Stimulated activated CD8-positive, alpha-beta memory T cell treated with anti-CD3 and anti-CD28 coated beads, Interleukin-12 subunit alpha, Interleukin-12 subunit beta, amount 100 ng/mL, for 4 hours (primary cell): ENCODE measurements at regions not wholly inside any gene's neighbourhood (a gene's known extent, or its start where the extent isn't known, plus 50 kb on each side); places are given as distances from the start of the nearest gene placed in this dataset.

Experiments used
- DNase-seq: peaks from one replicate; pipeline ENCODE4 v3.0.0-alpha.2; 2020; ENCODE audit warnings: low read depth

- no peak for DNase-seq
Observed at GRCh38 chr6:14254505-14254904, 136.9 kb downstream of the CD83 start.

- no peak for DNase-seq
Observed at GRCh38 chr6:14255916-14256315, 138.3 kb downstream of the CD83 start.

GRCh38 chr6:14258117-14258516 is 140.5 kb downstream of the CD83 start:
- no peak for DNase-seq

GRCh38 chr6:14258695-14259593 is 141.4 kb downstream of the CD83 start:
- no peak for DNase-seq

- DNase-seq = no peak
Observed at GRCh38 chr6:14259594-14260152, 142.1 kb downstream of the CD83 start.

GRCh38 chr6:14260839-14261238 is 143.3 kb downstream of the CD83 start:
- no peak for DNase-seq

GRCh38 chr6:14263881-14264424 is 146.4 kb downstream of the CD83 start:
- no peak for DNase-seq

GRCh38 chr6:14265049-14266021 is 147.8 kb downstream of the CD83 start:
- no peak for DNase-seq

GRCh38 chr6:14266266-14266665 is 148.7 kb downstream of the CD83 start:
- DNase-seq = no peak

GRCh38 chr6:14267885-14268660 is 150.5 kb downstream of the CD83 start:
- DNase-seq = no peak

GRCh38 chr6:14269436-14269835 is 151.9 kb downstream of the CD83 start:
- no peak for DNase-seq

- DNase-seq = no peak
Observed at GRCh38 chr6:14270142-14270893, 152.7 kb downstream of the CD83 start.

- peak; percentile 10 for DNase-seq
Observed at GRCh38 chr6:14270925-14271788, 153.6 kb downstream of the CD83 start.

- DNase-seq = no peak
Observed at GRCh38 chr6:14271789-14272736, 154.5 kb downstream of the CD83 start.

GRCh38 chr6:14272737-14273085 is 155.1 kb downstream of the CD83 start:
- DNase-seq = no peak

GRCh38 chr6:14273191-14273590 is 155.6 kb downstream of the CD83 start:
- DNase-seq = no peak

GRCh38 chr6:14274016-14274415 is 156.4 kb downstream of the CD83 start:
- no peak for DNase-seq
